ENCODE measurements at regions not wholly inside any gene's neighbourhood (a gene's known extent, or its start where the extent isn't known, plus 50 kb on each side); places are given as distances from the start of the nearest gene placed in this dataset.

DNA sequence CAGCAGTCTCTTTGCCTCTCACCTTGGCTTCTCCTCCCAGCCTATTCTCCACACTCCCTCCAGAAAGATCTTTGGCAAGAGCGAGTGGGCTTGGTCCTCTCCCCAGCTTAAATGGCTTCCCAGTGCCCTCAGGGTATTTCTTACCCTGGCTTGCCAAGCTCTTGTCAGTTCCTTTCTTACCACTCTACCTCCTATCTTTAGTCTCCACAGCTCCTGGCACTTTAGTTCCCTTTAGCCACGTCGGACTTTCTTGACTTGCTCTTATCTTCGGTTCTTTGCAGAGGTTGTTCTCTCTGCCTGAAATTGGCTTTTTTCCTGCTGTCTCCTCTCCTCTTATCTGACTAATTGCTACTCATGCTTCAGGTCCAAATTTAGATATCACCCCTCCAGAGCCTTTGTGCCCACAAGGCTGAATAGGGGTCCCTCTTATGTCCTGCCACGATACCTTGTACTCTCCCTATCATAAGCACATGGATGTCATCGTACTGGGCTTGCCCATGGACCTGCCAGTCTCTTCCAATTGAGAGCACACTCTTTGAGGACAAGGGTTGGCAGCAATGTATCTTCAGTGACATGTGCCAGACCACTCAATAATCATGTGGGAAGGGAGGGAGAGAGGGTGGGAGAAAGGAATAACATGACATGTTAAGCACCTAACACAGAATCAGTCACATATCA, 131.7 kb upstream of the CTAGE1 start:
- no peak for DNase-seq (ENCODE audit: low spot score)
- TF ChIP-seq, protein P1, sequence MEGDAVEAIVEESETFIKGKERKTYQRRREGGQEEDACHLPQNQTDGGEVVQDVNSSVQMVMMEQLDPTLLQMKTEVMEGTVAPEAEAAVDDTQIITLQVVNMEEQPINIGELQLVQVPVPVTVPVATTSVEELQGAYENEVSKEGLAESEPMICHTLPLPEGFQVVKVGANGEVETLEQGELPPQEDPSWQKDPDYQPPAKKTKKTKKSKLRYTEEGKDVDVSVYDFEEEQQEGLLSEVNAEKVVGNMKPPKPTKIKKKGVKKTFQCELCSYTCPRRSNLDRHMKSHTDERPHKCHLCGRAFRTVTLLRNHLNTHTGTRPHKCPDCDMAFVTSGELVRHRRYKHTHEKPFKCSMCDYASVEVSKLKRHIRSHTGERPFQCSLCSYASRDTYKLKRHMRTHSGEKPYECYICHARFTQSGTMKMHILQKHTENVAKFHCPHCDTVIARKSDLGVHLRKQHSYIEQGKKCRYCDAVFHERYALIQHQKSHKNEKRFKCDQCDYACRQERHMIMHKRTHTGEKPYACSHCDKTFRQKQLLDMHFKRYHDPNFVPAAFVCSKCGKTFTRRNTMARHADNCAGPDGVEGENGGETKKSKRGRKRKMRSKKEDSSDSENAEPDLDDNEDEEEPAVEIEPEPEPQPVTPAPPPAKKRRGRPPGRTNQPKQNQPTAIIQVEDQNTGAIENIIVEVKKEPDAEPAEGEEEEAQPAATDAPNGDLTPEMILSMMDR (IDR thresholded peaks at IDR 0.05; ENCODE audit: extremely low read depth, missing control alignments) = no peak

DNA sequence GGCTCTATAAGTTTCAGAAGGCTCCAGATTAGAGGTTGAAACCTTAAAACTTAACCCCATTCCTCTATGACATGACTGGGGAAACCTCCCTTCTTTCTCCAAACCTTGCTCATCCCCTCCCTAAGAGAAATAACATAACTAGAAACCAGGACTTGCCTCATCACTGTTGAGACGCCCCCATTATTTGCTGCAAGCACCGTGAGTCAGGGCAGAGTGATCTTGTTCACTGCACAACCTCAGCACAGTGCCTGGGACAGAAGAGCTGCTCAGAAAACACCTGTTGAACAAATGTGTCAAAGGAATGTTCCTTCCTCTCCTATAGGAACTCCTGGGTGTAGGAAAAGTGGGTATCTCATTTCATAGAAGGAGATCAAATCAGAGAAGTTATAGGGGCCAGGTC, 132.7 kb upstream of the CTAGE1 start:
- DNase-seq (ENCODE audit: low spot score) = no peak
- TF ChIP-seq, protein P1 (IDR thresholded peaks at IDR 0.05; ENCODE audit: extremely low read depth, missing control alignments) = no peak

DNA sequence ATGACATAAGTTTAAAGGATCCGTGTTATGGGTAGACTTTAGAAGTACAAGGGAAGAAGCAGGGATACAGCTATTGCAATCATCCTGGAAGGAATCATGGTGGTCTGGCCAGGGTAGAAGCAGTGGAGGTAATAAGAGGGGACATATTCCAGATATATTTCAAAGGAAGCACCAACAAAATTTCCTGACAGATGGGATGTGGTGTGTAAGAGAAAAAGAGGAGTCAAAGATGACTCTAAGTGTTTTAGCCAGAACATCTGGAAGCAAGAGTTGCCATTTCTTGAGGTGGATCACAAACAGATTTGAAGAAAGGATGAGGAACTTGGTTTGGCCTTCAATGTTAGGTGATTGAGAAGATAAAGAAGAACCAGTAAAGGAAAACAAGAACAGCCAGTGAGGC, 133.1 kb upstream of the CTAGE1 start:
- TF ChIP-seq, protein P1 (IDR thresholded peaks at IDR 0.05; ENCODE audit: extremely low read depth, missing control alignments) = no peak
- no peak for DNase-seq (ENCODE audit: low spot score)

DNA sequence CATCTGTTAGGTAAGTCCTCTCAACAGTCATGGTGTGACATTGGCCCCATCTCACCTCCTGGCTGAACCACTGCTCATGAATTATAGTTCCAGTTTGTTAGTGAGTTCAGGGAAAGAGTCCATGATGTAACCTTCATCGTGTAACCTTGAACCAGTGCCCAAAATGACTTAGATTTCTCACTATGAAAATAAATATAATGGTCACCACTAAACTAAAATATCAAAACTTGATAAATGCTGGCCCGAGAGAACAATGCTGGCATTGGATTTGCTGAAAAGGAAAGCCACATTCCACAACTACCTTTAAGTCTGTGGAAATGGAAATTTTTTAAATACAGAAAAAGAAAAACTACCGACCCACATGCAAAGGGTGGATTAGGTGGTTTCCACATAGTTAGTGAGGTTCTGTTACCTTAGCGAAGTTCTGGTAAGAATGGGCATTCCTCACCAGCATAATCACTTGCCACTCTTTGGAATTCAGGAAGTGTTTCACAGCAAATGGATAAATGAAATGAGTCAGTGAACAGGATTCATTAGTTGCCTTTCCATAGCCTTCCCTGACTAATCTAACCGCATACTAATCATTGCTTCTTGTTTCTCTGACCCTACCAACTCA, 133.9 kb upstream of the CTAGE1 start:
- TF ChIP-seq, protein P1 (IDR thresholded peaks at IDR 0.05; ENCODE audit: extremely low read depth, missing control alignments) = no peak
- DNase-seq (ENCODE audit: low spot score) = no peak

DNA sequence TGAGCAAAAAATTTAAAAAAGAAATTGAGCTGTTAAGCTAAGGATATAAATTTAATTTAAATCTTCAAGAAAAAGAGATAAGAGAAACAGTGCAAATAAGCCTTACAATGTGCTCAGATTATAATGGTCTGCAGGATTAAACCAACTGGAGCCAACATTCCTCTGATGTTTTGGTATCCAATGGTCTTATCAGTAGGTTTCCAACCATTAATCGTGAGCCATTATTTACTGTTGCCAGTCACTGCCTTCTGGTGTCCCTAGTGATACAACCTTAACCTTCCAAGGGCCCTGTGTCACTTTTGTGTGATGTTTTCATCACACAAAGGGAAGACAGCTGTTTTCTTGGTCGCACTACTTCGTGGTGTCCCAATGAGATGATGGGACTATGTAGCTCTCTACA, 134.5 kb upstream of the CTAGE1 start:
- no peak for DNase-seq (ENCODE audit: low spot score)
- TF ChIP-seq, protein P1 (IDR thresholded peaks at IDR 0.05; ENCODE audit: extremely low read depth, missing control alignments) = no peak

DNA sequence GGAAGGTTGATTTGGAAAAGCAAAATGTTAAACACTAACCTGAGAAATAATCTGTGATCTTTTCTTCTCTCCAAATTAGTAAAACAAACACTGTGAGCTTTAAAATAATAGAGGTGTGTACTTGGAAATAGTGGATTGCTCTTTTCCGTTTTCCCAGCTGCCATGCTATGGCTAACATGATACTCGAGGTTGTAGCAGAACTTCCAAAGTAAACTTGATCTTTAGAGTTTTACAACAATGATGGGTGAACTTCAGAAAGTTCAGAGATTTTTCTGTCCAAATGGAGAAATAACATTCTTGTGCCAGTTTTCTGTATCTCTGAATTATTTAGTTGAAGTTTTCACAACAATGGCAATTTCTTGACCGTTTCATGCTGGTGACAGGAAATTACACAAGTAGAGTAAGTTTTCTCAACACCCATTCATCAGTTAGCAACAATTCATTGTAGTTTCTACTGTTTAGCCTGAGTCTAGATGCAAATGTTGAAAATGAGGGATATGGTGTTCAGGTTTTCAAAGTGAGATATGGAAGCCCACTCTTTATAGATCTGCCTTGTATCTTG, 135.3 kb upstream of the CTAGE1 start:
- TF ChIP-seq, protein P1 (IDR thresholded peaks at IDR 0.05; ENCODE audit: extremely low read depth, missing control alignments) = no peak
- no peak for DNase-seq (ENCODE audit: low spot score)

All from GM20000 (cell line).